ENCODE measurements at regions not wholly inside any gene's neighbourhood (a gene's known extent, or its start where the extent isn't known, plus 50 kb on each side); places are given as distances from the start of the nearest gene placed in this dataset.

DNA sequence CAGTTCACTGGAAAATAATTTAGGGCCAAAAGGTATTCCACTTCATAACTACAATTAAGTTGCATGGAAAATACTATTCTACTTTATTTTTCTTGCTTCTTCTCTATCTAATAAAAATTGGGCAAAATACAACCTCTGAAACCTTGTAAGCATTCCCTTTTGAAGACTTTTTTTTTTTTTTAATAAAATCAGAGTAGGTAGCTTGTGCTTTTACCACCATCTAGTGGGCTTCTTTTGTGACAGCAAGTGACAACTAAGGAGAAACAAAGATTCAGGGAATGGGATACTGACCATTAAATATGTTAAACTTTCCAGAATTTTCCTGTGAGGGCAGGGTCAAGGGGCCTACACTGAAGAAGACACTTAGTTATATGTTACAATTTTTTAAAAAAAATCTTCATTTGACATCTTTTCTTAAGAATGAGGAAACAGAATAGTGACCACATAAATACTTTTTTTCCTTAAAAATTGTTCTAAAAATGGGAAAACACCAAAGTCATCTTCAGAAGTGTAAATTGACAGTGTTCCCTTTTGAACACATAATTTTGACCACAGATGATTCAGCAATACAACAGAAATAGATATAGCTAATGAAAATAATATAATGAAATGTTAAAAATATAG lies 1183.2 kb upstream of the ACVR2A start:
- no peak overlapping the region for H3K9ac ChIP-seq (ENCODE audit: insufficient read depth, low read length)
- DNase-seq (ENCODE audit: low read depth in 2 of 2): peak; percentile 36 to 73
- no peaks in the 10 kb centered on the region for H4K20me1 ChIP-seq (ENCODE audit: control insufficient read depth, extremely low read depth, insufficient read depth, low read length)
- H3K4me3 ChIP-seq (replicated peaks in 1 of 4; ENCODE audit: control extremely low read depth in 1 of 4, insufficient read depth in 1 of 4, low read depth in 3 of 4, low read length in 4 of 4): no peak overlapping the region
- no peak overlapping the region for H3K4me2 ChIP-seq (ENCODE audit: extremely low read depth, insufficient read depth, low read length)
- H3K4me1 ChIP-seq (ENCODE audit: control insufficient read depth, extremely low read depth, insufficient read depth, low read length): no peaks in the 10 kb centered on the region
- no peak overlapping the region for H3K27ac ChIP-seq (ENCODE audit: insufficient read depth, low read length)
- H3K27me3 ChIP-seq (ENCODE audit: control insufficient read depth, insufficient read depth, low read length): no peaks in the 10 kb centered on the region
- H2AFZ ChIP-seq (ENCODE audit: low read length): no peak overlapping the region
- no peaks in the 10 kb centered on the region for H3K36me3 ChIP-seq (ENCODE audit: control insufficient read depth, insufficient read depth, low read length)
- H3K9me3 ChIP-seq (ENCODE audit: control insufficient read depth, insufficient read depth, low read depth, low read length): no peaks in the 10 kb centered on the region
- H3K79me2 ChIP-seq (ENCODE audit: control insufficient read depth, insufficient read depth, low read length): no peaks in the 10 kb centered on the region
- no peak for TF ChIP-seq EZH2 (IDR thresholded peaks at IDR 0.05; ENCODE audit: low read length, missing control alignments)
- TF ChIP-seq, protein P1, sequence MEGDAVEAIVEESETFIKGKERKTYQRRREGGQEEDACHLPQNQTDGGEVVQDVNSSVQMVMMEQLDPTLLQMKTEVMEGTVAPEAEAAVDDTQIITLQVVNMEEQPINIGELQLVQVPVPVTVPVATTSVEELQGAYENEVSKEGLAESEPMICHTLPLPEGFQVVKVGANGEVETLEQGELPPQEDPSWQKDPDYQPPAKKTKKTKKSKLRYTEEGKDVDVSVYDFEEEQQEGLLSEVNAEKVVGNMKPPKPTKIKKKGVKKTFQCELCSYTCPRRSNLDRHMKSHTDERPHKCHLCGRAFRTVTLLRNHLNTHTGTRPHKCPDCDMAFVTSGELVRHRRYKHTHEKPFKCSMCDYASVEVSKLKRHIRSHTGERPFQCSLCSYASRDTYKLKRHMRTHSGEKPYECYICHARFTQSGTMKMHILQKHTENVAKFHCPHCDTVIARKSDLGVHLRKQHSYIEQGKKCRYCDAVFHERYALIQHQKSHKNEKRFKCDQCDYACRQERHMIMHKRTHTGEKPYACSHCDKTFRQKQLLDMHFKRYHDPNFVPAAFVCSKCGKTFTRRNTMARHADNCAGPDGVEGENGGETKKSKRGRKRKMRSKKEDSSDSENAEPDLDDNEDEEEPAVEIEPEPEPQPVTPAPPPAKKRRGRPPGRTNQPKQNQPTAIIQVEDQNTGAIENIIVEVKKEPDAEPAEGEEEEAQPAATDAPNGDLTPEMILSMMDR (conservative IDR thresholded peaks at IDR 0.05 in 1 of 2, IDR thresholded peaks at IDR 0.05 in 1 of 2; ENCODE audit: low read depth in 1 of 2, low read length in 2 of 2): peak; percentile 59 to 69

DNA sequence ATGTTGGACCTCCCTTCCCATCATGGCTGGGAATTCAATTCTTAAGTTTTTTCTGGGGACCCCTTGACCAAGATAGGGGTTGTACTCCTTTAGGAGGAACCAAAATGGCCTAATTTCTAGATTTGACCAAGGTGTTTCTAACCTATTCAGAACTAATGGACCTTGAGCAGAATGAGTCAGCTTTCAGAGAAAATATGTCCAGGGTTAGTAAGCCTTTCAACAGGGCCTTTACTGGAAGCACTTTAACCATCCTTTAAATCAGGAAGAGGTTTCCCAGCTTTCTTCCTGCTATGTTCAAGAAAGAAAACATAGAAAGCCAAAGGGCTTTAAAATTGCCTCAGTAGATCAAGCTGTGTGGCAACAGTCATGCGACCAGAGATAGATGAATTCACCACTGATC lies 1184.9 kb upstream of the ACVR2A start:
- no peaks in the 10 kb centered on the region for H3K9me3 ChIP-seq (ENCODE audit: control insufficient read depth, insufficient read depth, low read depth, low read length)
- H3K79me2 ChIP-seq (ENCODE audit: control insufficient read depth, insufficient read depth, low read length): no peaks in the 10 kb centered on the region
- H3K4me3 ChIP-seq (replicated peaks in 1 of 4; ENCODE audit: control extremely low read depth in 1 of 4, insufficient read depth in 1 of 4, low read depth in 3 of 4, low read length in 4 of 4): no peak overlapping the region
- TF ChIP-seq, protein P1 (conservative IDR thresholded peaks at IDR 0.05 in 1 of 2, IDR thresholded peaks at IDR 0.05 in 1 of 2; ENCODE audit: low read depth in 1 of 2, low read length in 2 of 2): no peak
- TF ChIP-seq EZH2 (IDR thresholded peaks at IDR 0.05; ENCODE audit: low read length, missing control alignments): no peak
- no peak overlapping the region for H3K27ac ChIP-seq (ENCODE audit: insufficient read depth, low read length)
- DNase-seq (ENCODE audit: low read depth in 2 of 2): peak in 1 of 2 donors; percentile 18
- no peak overlapping the region for H3K9ac ChIP-seq (ENCODE audit: insufficient read depth, low read length)
- H3K4me2 ChIP-seq (ENCODE audit: extremely low read depth, insufficient read depth, low read length): no peak overlapping the region
- no peaks in the 10 kb centered on the region for H3K36me3 ChIP-seq (ENCODE audit: control insufficient read depth, insufficient read depth, low read length)
- no peaks in the 10 kb centered on the region for H3K27me3 ChIP-seq (ENCODE audit: control insufficient read depth, insufficient read depth, low read length)
- no peaks in the 10 kb centered on the region for H3K4me1 ChIP-seq (ENCODE audit: control insufficient read depth, extremely low read depth, insufficient read depth, low read length)
- H4K20me1 ChIP-seq (ENCODE audit: control insufficient read depth, extremely low read depth, insufficient read depth, low read length): no peaks in the 10 kb centered on the region
- no peak overlapping the region for H2AFZ ChIP-seq (ENCODE audit: low read length)

DNA sequence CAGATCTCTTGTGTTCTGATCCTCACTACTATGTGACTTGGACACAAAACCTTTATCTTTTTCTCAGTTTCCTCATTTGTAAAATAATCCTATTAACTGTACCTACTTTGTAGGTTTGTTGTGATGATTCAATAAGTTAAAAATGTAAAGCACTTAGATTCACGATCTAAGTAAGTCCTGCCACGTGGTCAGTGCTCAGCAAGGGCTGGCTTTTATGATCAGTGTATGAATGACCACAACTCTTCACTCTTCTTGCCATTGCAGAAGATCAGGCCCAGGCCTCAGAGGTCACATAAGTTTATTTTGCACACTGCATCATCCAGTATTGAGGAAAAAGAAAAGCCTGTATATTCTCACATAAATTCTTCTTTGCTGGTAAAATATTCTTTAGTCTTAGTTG lies 1192.5 kb upstream of the ACVR2A start:
- Histone ChIP-seq H3K4me3 (replicated peaks in 1 of 4; ENCODE audit: control extremely low read depth in 1 of 4, insufficient read depth in 1 of 4, low read depth in 3 of 4, low read length in 4 of 4) (no peak overlapping the region), H3K4me2 (ENCODE audit: extremely low read depth, insufficient read depth, low read length) (no peak overlapping the region), H3K9me3 (ENCODE audit: control insufficient read depth, insufficient read depth, low read depth, low read length) (no peaks in the 10 kb centered on the region), H3K4me1 (ENCODE audit: control insufficient read depth, extremely low read depth, insufficient read depth, low read length) (no peaks in the 10 kb centered on the region), H3K9ac (ENCODE audit: insufficient read depth, low read length) (no peak overlapping the region), H3K27ac (ENCODE audit: insufficient read depth, low read length) (no peak overlapping the region), H3K79me2 (ENCODE audit: control insufficient read depth, insufficient read depth, low read length) (no peaks in the 10 kb centered on the region), H3K27me3 (ENCODE audit: control insufficient read depth, insufficient read depth, low read length) (no peaks in the 10 kb centered on the region), H4K20me1 (ENCODE audit: control insufficient read depth, extremely low read depth, insufficient read depth, low read length) (no peaks in the 10 kb centered on the region), H2AFZ (ENCODE audit: low read length) (no peak overlapping the region), H3K36me3 (ENCODE audit: control insufficient read depth, insufficient read depth, low read length) (no peaks in the 10 kb centered on the region)
- TF ChIP-seq, protein P1 (conservative IDR thresholded peaks at IDR 0.05 in 1 of 2, IDR thresholded peaks at IDR 0.05 in 1 of 2; ENCODE audit: low read depth in 1 of 2, low read length in 2 of 2): no peak
- TF ChIP-seq EZH2 (IDR thresholded peaks at IDR 0.05; ENCODE audit: low read length, missing control alignments): no peak
- DNase-seq (ENCODE audit: low read depth in 2 of 2): peak; percentile 16 to 59

Measured in fibroblast of lung (primary cell).